Adipocyte (in vitro differentiated cells): ENCODE measurements at regions not wholly inside any gene's neighbourhood (a gene's known extent, or its start where the extent isn't known, plus 50 kb on each side); places are given as distances from the start of the nearest gene placed in this dataset.
"Not testable (repeated sequence)": the region's sequence is repeated elsewhere in the genome, so short reads cannot be mapped to it uniquely, and the experiment has no call there.

ENCODE experiments used
- DNase-seq: peaks from one replicate; pipeline ENCODE4 v3.0.0-alpha.2; 2015; ENCODE audit warnings: low read depth
- H3K27me3 ChIP-seq: replicated peaks from 2 replicates; pipeline ENCODE4 v1.7.0; 2013; ENCODE audit warnings: mild to moderate bottlenecking, low read length, moderate library complexity; ENCODE audit not compliant: control insufficient read depth, insufficient read depth
- H3K36me3 ChIP-seq: 2 replicates; pipeline ENCODE4 v1.7.0; 2013; ENCODE audit warnings: low read length, mild to moderate bottlenecking, moderate library complexity; ENCODE audit not compliant: control insufficient read depth, insufficient read depth, severe bottlenecking
- H3K4me1 ChIP-seq: 2 replicates; pipeline ENCODE4 v1.7.0; 2013; ENCODE audit warnings: mild to moderate bottlenecking, low read length, moderate library complexity; ENCODE audit not compliant: control insufficient read depth, insufficient read depth
- H3K4me3 ChIP-seq: 2 replicates; pipeline ENCODE4 v1.7.0; 2013; ENCODE audit warnings: mild to moderate bottlenecking, low read length, moderate library complexity
- H3K9ac ChIP-seq: 2 replicates; pipeline ENCODE4 v1.7.0; 2013; ENCODE audit warnings: mild to moderate bottlenecking, low read length, moderate library complexity
- H3K9me3 ChIP-seq: 2 replicates; pipeline ENCODE4 v1.7.0; 2013; ENCODE audit warnings: mild to moderate bottlenecking, low read length, moderate library complexity; ENCODE audit not compliant: control insufficient read depth

- DNase-seq: no peak
- Histone ChIP-seq H3K4me3 (no peak overlapping the region), H3K27me3 (no peaks in the 10 kb centered on the region), H3K9ac (no peak overlapping the region), H3K9me3 (peaks cover 3% of the 10 kb centered on the region), H3K4me1 (no peaks in the 10 kb centered on the region), H3K36me3 (no peaks in the 10 kb centered on the region)
These were observed 594.0 kb downstream of the KCNH5 start for GRCh38 chr14:62451221-62451620.

DNA sequence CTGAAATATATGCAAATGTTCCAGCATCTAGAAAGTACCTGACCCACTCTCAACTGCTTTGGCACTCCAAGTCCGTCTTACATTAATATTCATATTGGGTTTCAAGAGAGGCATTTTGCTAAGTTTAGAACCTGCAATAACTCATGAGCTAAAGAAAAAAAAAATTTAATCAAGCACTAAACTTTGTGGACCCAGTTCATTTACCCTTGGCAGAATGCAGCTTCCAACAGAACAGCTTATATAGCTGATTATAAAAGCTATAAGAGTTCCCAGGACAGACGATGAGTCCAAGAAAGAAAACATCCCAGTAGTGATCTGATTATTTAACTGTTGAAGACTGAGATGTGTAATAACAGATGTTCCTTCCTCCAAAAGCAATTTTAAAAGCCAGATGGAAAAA lies 592.0 kb downstream of the KCNH5 start:
- no peak for DNase-seq
- no peak overlapping the region for H3K4me3 ChIP-seq
- peaks cover 3% of the 10 kb centered on the region for H3K9me3 ChIP-seq
- no peaks in the 10 kb centered on the region for H3K36me3 ChIP-seq
- no peaks in the 10 kb centered on the region for H3K4me1 ChIP-seq
- no peaks in the 10 kb centered on the region for H3K27me3 ChIP-seq
- no peak overlapping the region for H3K9ac ChIP-seq

- H3K9ac ChIP-seq: no peak overlapping the region
- no peak for DNase-seq
- no peak overlapping the region for H3K4me3 ChIP-seq
- H3K4me1 ChIP-seq: no peaks in the 10 kb centered on the region
- H3K36me3 ChIP-seq: no peaks in the 10 kb centered on the region
- peaks cover 3% of the 10 kb centered on the region for H3K9me3 ChIP-seq
- no peaks in the 10 kb centered on the region for H3K27me3 ChIP-seq
These were observed 589.8 kb downstream of the KCNH5 start for GRCh38 chr14:62455446-62455845.

DNA sequence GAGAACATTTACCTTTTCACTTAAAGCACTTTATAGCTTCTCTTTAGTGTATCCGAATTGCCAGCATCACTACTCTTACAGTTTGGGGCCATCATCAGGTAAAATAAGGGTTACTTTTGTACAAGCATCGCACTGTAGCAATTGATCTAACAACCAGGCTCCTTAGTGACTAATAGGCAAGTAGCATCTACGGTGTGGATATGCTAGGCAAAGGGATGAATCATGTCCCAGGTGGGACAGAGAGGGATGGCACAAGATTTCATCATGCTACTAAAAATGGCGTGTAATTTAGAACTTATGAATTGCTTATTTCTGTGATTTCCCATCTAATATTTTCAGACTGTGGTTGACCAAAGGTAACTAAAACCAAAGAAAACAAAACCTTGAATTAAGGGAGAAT lies 582.3 kb downstream of the KCNH5 start:
- no peak overlapping the region for H3K4me3 ChIP-seq
- DNase-seq: no peak
- H3K36me3 ChIP-seq: no peaks in the 10 kb centered on the region
- H3K9me3 ChIP-seq: no peaks in the 10 kb centered on the region
- no peak overlapping the region for H3K9ac ChIP-seq
- H3K27me3 ChIP-seq: no peaks in the 10 kb centered on the region
- H3K4me1 ChIP-seq: no peaks in the 10 kb centered on the region

GRCh38 chr14:62468946-62469345 lies 576.3 kb downstream of the KCNH5 start:
- Histone ChIP-seq H3K9ac (no peak overlapping the region), H3K36me3 (no peaks in the 10 kb centered on the region), H3K4me3 (no peak overlapping the region), H3K9me3 (no peaks in the 10 kb centered on the region), H3K27me3 (no peaks in the 10 kb centered on the region), H3K4me1 (no peaks in the 10 kb centered on the region)
- DNase-seq: no peak

- no peaks in the 10 kb centered on the region for H3K27me3 ChIP-seq
- H3K36me3 ChIP-seq: no peaks in the 10 kb centered on the region
- no peak for DNase-seq
- H3K4me1 ChIP-seq: no peaks in the 10 kb centered on the region
- no peak overlapping the region for H3K4me3 ChIP-seq
- H3K9me3 ChIP-seq: no peaks in the 10 kb centered on the region
- no peak overlapping the region for H3K9ac ChIP-seq
These were observed 574.3 kb downstream of the KCNH5 start for GRCh38 chr14:62470935-62471334.

- H3K27me3 ChIP-seq: no peaks in the 10 kb centered on the region
- H3K9me3 ChIP-seq: peaks cover 4% of the 10 kb centered on the region
- H3K4me1 ChIP-seq: no peaks in the 10 kb centered on the region
- DNase-seq: no peak
- H3K9ac ChIP-seq: no peak overlapping the region
- no peaks in the 10 kb centered on the region for H3K36me3 ChIP-seq
- H3K4me3 ChIP-seq: no peak overlapping the region
These were observed 554.1 kb downstream of the KCNH5 start for GRCh38 chr14:62491146-62491545.

DNA sequence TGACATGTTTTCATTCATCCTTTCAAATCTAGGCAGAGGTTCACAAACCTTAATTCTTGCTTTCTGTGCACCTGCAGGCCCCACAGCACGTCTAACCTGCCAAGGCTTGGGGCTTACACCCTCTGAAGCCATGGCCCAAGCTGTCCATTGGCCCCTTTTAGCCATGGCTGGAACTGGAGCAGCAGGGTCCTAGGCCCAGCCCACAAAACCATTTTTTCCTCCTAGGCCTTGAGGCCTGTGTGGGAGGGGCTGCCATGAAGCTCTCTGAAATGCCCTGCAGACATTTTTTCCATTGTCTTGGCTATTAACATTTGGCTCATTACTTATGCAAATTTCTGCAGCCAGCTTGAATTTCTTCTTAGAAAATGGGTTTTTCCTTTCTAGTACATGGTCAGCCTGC lies 547.5 kb downstream of the KCNH5 start:
- no peaks in the 10 kb centered on the region for H3K36me3 ChIP-seq
- no peaks in the 10 kb centered on the region for H3K27me3 ChIP-seq
- H3K4me3 ChIP-seq: no peak overlapping the region
- H3K9ac ChIP-seq: no peak overlapping the region
- peaks cover 24% of the 10 kb centered on the region for H3K9me3 ChIP-seq
- no peak for DNase-seq
- H3K4me1 ChIP-seq: no peaks in the 10 kb centered on the region

DNA sequence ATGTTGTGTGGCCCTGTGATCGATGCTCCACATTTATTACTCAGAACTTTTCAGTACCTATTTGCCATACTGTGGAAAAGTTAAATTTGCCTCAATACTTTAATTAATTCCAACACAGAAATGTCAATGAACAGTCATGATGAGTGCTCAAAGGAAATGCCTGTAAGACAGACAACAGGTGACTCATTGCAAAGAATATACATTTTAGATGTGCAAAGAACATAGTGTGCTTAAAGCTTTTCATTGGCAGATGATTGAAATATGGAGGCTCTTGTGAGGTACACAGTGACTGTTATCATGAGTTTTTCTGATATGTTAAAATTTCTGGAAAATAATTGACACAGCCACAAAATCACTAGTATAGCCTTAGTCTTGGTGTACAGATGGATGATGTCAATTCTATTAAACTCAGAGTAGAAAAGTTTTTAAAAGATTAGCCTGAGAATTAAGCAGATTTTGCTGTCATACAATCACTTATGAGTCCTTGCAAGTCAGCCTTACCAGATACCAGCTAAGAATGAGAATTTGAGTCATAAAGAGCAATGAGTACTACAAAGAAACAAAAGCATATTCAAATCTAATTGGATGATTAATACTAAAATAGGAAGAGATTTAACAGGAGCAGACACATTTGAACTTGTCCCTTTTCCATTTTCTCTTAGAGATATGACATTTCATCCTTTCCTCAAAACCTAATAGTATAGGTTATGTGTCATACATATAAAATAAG lies 544.1 kb downstream of the KCNH5 start:
- Histone ChIP-seq H3K4me1 (no peaks in the 10 kb centered on the region), H3K4me3 (no peak overlapping the region), H3K36me3 (no peaks in the 10 kb centered on the region), H3K27me3 (no peaks in the 10 kb centered on the region), H3K9ac (no peak overlapping the region), H3K9me3 (peaks cover 20% of the 10 kb centered on the region)
- no peak for DNase-seq

DNA sequence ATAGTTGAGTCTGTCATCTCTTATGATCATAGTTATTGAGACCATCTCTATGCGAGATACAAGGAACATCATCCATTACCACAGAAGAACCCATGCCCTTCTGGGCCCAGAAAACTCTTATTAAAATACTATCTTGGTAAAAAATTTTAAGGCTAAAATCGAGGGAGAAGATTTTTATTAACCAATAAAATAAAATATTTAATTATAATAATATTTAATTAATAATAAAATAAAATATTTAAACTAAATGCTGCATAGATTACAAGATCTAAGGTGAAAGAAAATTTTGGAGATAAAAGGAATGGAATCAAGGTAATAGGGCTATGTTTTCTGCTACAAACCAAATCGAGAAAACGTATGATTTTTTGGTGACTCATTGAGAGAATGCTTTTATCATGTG lies 540.2 kb downstream of the KCNH5 start:
- Histone ChIP-seq H3K36me3 (no peaks in the 10 kb centered on the region), H3K9me3 (peaks cover 2% of the 10 kb centered on the region), H3K4me1 (no peaks in the 10 kb centered on the region), H3K4me3 (no peak overlapping the region), H3K27me3 (no peaks in the 10 kb centered on the region), H3K9ac (no peak overlapping the region)
- no peak for DNase-seq

- H3K4me1 ChIP-seq, H3K36me3 ChIP-seq, DNase-seq, H3K27me3 ChIP-seq, H3K9ac ChIP-seq, H3K4me3 ChIP-seq: not testable (repeated sequence)
- H3K9me3 ChIP-seq: peaks cover 22% of the 10 kb centered on the region
These were observed 523.9 kb downstream of the KCNH5 start for GRCh38 chr14:62521309-62521708.

- Histone ChIP-seq H3K4me1 (no peaks in the 10 kb centered on the region), H3K9ac (no peak overlapping the region), H3K4me3 (no peak overlapping the region), H3K9me3 (peaks cover 3% of the 10 kb centered on the region), H3K27me3 (no peaks in the 10 kb centered on the region), H3K36me3 (no peaks in the 10 kb centered on the region)
- DNase-seq: no peak
These were observed 517.0 kb downstream of the KCNH5 start for GRCh38 chr14:62528296-62528695.
